Astrocyte (in vitro differentiated cells and primary cell): ENCODE measurements at regions not wholly inside any gene's neighbourhood (a gene's known extent, or its start where the extent isn't known, plus 50 kb on each side); places are given as distances from the start of the nearest gene placed in this dataset.

Source experiments
- CTCF ChIP-seq: IDR thresholded peaks from 2 replicates; pipeline ENCODE4 v1.5.1; 2011; ENCODE audit warnings: low read depth, mild to moderate bottlenecking, inconsistent platforms, low read length, moderate library complexity; ENCODE audit not compliant: insufficient read depth
- EZH2 ChIP-seq: IDR thresholded peaks from 2 replicates; pipeline ENCODE4 v1.6.1; 2012; ENCODE audit warnings: mild to moderate bottlenecking, low read length, inconsistent platforms; ENCODE audit not compliant: insufficient read depth

GRCh38 chr10:128854204-128854603 is 612.8 kb upstream of the MGMT start:
- no peak for TF ChIP-seq CTCF
- TF ChIP-seq EZH2, result no peak
